SH-SY5Y (cell line): ENCODE measurements at regions not wholly inside any gene's neighbourhood (a gene's known extent, or its start where the extent isn't known, plus 50 kb on each side); places are given as distances from the start of the nearest gene placed in this dataset.

Experiments used
- GATA2 ChIP-seq: IDR thresholded peaks from 2 replicates; pipeline ENCODE4 v1.6.1; 2011; ENCODE audit warnings: mild to moderate bottlenecking, low read depth, low read length
- GATA3 ChIP-seq: IDR thresholded peaks from 2 replicates; pipeline ENCODE4 v1.6.1; 2011; ENCODE audit warnings: low read depth, mild to moderate bottlenecking, low read length, moderate library complexity

DNA sequence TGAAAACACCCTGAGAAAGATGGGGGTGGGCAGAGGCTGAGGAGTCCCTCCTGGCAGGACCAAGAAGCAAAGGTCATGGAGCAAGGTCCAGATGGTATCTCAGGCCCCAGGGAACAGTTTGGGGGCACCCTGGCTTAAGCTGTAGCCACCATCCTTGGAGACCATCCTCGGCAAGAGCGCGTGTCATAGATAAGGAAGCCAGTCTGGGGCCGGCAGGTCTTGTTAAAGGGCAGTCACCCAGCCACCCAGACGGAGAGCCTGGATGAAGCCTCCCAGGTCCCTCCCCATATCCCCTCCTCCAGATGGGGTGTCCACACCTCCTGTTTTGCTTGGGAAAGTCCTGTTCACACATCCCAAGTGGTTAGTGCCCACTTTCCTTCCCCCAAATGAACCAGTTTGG, 191.1 kb downstream of the KLF13 start:
- TF ChIP-seq GATA2 = no peak
- no peak for TF ChIP-seq GATA3

DNA sequence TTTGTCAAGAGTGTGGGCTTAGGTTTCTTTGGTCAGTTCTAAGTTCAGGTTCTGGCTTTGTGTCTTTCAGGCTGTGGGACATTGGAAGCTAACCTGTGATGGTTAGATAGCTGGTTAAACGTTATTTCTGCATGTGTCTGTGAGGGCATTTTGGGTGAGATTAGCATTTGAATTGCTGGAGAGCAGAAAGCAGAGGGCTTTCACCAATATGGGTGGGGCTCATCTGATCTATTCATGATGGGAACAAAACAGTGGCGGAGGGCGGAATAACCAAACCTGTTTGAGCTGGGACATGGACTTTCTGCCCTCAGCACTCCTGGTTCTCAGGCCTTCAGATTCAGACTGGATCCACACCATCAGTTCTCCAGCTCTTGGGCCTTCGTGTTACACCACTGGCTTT, 195.4 kb downstream of the KLF13 start:
- TF ChIP-seq GATA3 = no peak

DNA sequence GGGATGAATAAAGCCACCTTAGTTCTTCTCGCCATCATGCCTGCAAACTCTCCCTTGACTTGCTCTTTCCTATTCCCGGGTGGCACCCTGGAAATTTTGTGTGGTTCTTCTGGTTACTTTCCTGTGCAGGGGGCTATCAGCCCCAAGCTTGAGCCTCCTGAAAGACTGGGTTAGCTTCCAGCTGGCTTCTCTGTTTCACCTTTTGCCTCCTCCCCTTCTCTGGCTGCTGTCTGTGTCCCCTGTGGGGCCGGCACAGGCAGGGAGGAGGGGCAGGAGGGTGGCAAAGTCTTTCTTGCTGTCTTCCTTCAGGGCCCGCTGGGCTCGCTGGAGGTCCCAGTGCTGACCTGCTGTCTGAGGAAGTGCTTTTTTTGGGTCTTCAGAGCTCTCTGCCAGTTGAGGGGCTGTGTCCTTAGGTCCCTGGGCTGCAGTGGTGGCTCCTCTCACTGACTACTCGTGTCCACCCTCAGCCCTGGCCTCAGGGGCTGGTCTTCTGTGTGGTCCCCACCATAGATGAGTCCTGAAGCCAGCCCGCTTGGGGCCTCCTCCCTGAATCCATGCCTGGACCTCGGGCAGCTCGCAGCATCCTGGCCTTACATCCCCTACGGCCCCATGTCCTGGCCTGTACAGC, 196.5 kb downstream of the KLF13 start:
- TF ChIP-seq GATA2 = no peak
- TF ChIP-seq GATA3 = no peak

DNA sequence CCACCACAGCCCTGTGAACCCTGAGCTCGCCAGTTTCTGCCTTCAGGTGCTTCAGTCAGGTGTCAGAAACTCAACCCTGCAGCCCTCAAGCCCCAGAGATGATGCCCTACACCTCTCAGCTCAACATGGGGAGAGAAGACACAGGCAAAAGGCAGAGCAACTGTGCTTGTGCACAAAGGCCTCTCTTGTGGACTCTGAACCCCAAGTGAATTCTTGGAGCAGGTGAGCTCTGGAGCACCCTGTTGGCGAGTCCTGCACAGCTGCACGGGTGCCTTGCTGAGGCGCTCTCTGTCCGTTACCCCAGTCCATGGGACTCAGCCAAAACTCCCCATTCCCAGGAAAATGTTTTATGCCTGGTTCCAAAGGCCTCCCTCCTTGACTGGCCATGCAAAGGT, 197.0 kb downstream of the KLF13 start:
- TF ChIP-seq GATA3 (no peak), GATA2 (no peak)

DNA sequence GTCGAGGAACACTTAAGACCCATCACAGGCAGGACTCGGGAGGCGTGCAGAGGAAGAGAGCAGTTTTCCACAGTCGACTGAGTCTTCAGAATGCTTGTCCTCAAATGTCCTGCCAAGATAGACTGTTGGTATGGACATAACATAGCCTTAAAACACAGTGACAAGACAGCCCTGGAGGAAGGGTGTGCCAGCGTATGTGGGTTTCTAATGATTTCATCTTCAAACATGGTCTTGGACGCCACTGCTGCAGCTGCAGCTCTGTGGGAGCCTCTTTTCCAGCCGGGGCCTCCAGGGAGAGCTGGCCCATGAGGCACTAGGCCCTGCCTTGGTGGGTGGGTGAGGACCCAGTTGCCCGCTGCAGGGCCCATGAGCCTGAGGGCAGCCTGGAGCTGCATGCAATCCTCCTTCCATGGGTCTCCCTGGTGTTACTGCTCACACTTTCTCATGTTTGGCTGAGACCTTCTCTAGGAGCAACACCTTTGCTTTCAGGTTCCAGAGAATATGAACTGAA, 198.6 kb downstream of the KLF13 start:
- TF ChIP-seq GATA3 (no peak), GATA2 (no peak)

DNA sequence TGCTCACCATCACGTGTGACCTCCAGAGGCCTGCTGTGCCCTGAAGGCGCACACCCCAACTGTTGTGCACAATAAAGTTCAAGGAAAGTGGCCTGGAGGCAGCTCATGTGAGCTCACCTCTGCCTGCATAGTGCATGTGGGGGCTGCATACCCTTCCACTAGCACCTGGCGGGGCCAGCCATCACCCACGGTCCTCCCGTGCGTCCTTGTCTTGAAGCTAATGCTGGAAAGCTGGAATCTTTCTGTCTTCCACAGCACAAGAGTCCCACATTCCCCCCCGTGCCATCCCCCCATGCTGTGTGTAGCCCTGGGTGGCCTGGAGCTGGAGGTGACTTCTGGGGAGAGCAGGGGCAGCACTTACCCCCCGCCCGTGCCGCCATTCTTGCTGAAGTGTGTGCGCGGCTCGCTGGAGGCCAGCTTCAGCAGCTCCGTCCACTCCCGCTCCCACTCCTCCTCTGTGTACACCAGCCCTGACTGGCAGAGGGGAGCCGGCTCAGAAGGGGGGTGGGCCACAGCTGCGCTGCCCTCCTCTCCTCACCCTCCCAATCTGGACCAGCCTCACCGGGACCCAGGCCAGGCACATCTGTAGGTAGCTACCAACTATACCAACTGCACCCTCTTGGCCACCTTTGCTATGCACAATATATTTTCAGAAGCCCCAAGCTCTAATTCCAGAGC, 199.5 kb downstream of the KLF13 start:
- TF ChIP-seq GATA3 = no peak
- TF ChIP-seq GATA2 = no peak

DNA sequence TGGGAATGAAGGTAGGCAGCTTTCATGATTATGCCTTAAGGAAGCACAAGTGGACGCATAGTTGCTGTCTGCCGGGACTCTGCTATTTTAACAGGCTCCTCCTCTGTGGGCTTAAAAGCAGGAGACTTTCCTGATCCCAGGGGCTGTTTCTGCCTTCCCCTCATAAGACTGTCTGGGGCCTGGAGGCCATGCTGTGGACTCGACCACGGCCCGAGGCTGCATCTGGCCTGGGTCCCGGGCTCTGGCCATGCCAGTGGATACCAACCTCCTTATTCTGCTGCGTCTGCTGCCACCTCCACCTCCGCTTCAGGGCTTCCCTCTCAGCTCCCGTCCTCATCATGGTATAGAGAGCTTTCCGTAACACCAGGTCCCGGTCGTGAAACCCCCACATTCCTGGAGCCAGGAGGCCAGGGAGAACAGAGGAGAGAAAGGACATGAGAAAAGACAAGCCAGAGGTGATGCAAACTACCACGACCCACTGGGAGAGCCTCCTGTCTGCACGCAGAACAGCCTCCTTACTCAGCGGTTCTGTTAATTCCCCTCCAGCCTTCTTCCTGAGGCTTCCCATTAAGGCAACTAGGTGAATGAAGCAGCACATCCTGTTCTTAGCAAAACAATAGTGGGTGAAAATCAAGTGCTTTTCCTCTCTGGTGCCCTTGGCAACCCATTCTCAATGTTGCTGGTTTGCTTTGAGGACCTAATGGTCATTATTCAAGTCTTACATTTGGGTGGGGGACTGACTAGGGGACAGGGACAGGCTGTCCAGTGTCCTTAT, 200.5 kb downstream of the KLF13 start:
- TF ChIP-seq GATA2 (no peak), GATA3 (no peak)

DNA sequence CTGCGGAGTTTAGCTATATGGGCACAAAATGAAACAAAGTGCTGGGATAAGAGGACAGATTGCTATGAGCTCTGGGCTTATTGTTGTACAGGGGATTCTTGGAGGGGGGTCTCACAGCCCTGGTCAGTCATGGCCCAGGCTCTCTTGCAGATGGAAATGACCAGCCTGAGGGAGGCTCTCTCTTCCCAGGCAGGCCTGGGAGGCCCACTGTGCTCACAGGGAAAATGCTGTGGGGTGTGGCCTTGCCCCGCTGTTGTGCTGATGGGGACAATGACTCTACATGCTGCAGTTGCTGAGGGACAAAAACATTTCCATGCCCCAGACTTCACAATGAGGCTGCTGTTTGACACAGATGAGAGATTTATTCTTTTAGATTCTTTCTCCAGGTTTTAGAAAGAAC, 202.2 kb downstream of the KLF13 start:
- TF ChIP-seq GATA3 (no peak), GATA2 (no peak)

DNA sequence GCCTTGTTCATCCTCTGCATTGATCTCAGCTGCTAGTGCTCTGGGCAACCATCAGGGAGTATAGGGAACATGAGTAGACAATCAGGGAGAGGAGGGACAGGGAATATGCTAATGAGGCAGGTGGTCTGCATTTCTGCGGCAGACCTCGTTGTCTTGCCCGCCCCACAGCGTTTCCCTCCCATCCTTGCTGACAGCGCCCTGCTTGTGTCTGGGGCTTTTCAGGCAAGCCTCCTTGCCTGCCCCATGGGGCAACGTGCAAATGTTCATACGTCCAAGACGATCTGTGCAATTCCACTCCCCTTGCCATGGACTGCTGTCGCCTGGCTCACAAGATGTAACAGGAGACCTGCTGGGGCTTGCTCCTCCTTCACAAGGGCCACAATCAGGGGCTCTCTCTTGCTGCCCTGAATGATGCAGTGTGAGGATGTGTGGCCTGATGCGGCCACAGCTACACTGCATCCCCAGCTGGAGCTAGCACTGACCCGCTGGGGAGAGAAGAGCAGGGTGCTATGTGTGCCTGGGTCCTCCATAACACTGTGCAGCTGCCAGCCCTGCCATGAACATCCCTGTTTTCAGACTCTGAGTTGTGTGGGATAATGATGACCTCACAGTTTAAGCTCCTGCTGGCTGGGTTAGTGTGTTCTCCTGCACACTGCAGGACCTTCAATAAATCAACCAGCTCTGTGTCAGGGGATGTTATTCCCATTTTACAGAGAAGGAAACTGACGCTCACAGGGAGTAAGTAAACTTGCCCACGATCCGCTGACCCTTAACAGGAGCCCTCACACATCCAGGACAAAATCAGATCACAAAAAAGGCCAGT, 211.3 kb downstream of the KLF13 start:
- TF ChIP-seq GATA3 = no peak
- TF ChIP-seq GATA2 = no peak

DNA sequence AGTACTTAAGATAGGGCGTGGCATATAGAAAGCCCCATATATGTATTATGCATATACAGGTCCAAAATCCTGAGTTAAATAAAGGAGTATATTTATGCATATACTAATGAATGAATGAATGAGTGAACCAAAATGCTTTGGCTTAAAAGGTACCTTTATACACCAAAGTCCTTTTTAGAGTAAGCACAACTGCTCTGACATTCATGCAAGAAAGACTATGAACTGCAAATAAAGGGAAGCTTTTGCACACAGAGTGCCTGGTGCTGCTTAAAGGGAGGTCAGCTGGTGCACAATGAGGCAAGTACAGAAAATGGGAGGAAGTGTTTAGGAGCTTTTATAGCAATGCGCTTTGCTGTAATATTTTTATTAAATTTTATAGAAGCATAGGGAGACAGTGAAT, 214.0 kb downstream of the KLF13 start:
- no peak for TF ChIP-seq GATA2
- no peak for TF ChIP-seq GATA3

DNA sequence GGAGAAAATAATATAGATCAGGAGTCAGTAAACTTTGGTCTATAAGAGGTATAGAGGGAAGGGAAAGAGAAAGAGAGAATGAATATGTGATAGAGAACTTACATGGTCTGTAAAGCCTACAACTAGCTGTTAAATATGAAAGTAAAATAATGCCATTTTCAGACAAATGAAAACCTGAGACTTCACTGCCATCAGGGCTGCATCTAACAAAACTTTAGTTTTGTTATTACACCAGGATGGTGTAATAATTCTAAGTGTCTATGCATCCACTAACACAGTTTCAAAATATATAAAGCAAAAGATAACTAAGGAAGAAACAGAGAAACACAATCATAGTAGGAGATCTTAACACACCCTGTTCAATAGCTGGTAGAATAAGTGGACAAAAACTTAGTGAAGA, 217.7 kb downstream of the KLF13 start:
- TF ChIP-seq GATA2 (no peak), GATA3 (no peak)

DNA sequence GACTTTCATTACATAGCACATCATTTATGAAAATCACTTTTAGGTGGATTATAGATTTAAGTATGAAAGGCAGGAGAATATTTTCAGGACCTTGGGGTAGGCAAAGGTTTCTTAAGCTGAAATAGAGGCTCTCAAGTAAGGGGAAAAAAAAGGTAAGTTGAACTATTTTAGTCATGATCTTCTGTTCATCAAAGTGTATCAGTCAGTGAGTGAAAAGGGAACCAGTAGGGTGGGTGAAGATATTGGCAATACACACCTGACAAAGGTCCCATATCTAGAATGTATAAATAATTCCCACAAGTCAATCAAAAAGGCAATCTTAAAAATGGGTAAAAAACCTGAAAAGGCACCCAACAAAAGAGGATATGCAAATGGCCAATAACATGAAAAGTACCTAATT, 218.6 kb downstream of the KLF13 start:
- TF ChIP-seq GATA2 (no peak), GATA3 (no peak)

DNA sequence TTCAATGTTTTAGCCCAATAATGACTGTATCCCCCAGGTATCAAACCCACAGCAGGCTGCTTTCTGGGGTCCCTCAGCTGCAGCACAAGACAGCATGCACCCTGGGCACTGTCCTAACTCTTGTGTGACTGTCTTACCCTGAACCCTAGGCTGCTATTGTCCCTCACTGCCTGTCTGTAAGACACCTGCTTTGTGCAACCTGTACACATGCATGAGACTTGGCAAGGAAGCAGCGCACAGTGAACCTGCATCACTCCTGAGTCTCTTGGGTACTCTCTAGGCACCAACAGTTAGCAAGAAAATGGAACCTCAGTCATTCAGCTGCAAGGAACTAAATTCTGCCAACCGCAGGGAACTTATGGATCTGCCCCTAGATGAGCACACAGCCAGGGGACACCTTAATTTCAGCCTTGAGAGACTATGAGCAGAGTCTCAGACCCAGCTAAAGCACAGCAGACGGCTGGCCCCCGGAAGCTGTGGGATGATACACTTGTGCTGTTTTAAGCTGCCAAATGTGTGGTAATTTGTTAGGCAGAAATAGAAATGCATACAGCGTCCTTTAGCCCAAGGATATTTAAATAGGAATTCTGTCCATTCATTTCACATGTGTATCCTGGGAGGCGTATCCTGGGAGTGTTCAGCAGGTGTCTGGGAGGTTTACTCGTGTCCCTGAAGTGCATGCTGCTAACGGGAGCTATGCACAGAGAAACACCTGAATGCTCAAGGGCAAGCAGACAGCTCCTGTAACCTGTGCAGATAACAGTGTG, 223.8 kb downstream of the KLF13 start:
- no peak for TF ChIP-seq GATA3
- TF ChIP-seq GATA2 = no peak

DNA sequence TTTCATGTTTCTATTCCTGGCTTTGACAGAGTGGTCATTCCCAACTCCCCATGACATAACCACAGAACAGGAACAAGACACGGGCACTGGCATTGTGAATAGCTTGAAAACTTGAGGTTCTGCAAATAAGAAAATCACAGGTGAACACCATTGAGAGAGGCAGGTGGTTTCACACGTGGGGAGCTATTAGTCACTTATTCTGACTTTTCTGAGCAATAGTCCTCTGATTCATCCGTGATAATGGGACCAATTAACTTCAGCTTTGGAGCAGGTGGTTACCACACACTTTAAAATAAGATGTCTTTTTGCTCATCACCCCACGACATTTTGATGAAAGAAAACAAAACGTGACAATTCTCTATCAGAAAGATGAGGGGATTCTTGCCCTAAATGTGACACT, 224.7 kb downstream of the KLF13 start:
- TF ChIP-seq GATA2 (no peak), GATA3 (no peak)

DNA sequence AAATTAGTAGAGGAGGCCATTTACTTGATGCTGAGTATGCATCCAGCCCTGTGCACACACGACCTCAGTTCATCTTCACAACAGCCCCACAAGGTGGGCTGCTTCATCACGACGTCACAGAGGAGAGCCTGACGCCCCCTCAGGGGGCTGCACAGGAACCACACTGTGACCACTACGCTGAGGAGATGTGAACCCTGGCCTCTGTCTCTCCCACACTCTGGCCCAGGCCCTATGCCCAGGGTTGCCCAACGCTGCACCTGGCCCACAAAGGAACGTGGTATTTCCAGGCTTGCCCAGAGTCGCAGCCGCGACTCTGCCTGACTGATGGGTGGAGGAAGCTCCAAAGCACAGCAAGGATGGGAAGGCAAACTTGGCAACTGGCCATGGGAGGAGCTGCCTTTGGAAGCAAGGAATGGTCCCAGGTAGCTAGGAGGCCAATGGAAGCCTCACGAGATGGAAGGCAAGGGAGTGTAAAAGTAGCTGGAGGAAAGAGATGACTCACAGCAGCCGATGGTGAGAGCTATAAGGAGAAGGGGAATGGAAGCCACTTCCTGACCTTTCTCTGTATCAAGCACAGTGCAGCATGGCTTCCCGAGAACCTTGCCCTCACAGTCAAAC, 226.0 kb downstream of the KLF13 start:
- TF ChIP-seq GATA3 (no peak), GATA2 (no peak)
